ENCODE measurements at regions not wholly inside any gene's neighbourhood (a gene's known extent, or its start where the extent isn't known, plus 50 kb on each side); places are given as distances from the start of the nearest gene placed in this dataset.
"Not testable (repeated sequence)": the region's sequence is repeated elsewhere in the genome, so short reads cannot be mapped to it uniquely, and the experiment has no call there.

GRCh38 chr18:55908901-55909366 lies 320.9 kb upstream of the TCF4 start:
- no peak for DNase-seq

- no peak for DNase-seq
Observed at GRCh38 chr18:55907453-55908175, 319.6 kb upstream of the TCF4 start.

- no peak for DNase-seq
Observed at GRCh38 chr18:55906536-55906935, 318.5 kb upstream of the TCF4 start.

GRCh38 chr18:55903911-55904310 lies 315.9 kb upstream of the TCF4 start:
- DNase-seq, result no peak

- DNase-seq, result no peak
Observed at GRCh38 chr18:55900380-55900779, 312.4 kb upstream of the TCF4 start.

GRCh38 chr18:55897091-55897689 lies 309.2 kb upstream of the TCF4 start:
- DNase-seq, result no peak

GRCh38 chr18:55893948-55894347 lies 306.0 kb upstream of the TCF4 start:
- no peak for DNase-seq

GRCh38 chr18:55892862-55893813 lies 305.1 kb upstream of the TCF4 start:
- not testable (repeated sequence) for DNase-seq

- no peak for DNase-seq
Observed at GRCh38 chr18:55886886-55887285, 298.9 kb upstream of the TCF4 start.

GRCh38 chr18:55884498-55884897 lies 296.5 kb upstream of the TCF4 start:
- DNase-seq, result no peak

- DNase-seq, result no peak
Observed at GRCh38 chr18:55880617-55881016, 292.6 kb upstream of the TCF4 start.

- no peak for DNase-seq
Observed at GRCh38 chr18:55879331-55879730, 291.3 kb upstream of the TCF4 start.

- DNase-seq, result no peak
Observed at GRCh38 chr18:55878224-55878623, 290.2 kb upstream of the TCF4 start.

- no peak for DNase-seq
Observed at GRCh38 chr18:55877321-55877720, 289.3 kb upstream of the TCF4 start.

- DNase-seq, result no peak
Observed at GRCh38 chr18:55876254-55876653, 288.3 kb upstream of the TCF4 start.

- DNase-seq, result no peak
Observed at GRCh38 chr18:55875371-55875901, 287.4 kb upstream of the TCF4 start.

- no peak for DNase-seq
Observed at GRCh38 chr18:55869556-55870501, 281.8 kb upstream of the TCF4 start.

GRCh38 chr18:55868909-55869308 lies 280.9 kb upstream of the TCF4 start:
- no peak for DNase-seq

- DNase-seq, result no peak
Observed at GRCh38 chr18:55866886-55867285, 278.9 kb upstream of the TCF4 start.

- no peak for DNase-seq
Observed at GRCh38 chr18:55866006-55866405, 278.0 kb upstream of the TCF4 start.

- no peak for DNase-seq
Observed at GRCh38 chr18:55864281-55864680, 276.3 kb upstream of the TCF4 start.

- no peak for DNase-seq
Observed at GRCh38 chr18:55863876-55864275, 275.9 kb upstream of the TCF4 start.

All from CD4-positive, alpha-beta T cell treated with Interferon gamma for 1 hour (primary cell).